Uterus (tissue), 3 donors: ENCODE measurements at regions not wholly inside any gene's neighbourhood (a gene's known extent, or its start where the extent isn't known, plus 50 kb on each side); places are given as distances from the start of the nearest gene placed in this dataset.

Experiments
- DNase-seq, 2 donors: peaks; one replicate each; pipeline ENCODE4 v3.0.0-alpha.2; 2019 to 2020
- H3K27ac ChIP-seq, 2 donors: fragments of 200-600 bp; sonication (generic); 1 replicate in 1 of 2; 2 replicates in 1 of 2; pipeline ENCODE4 v1.5.1; 2016 to 2018
- H3K27me3 ChIP-seq, 2 donors: fragments of 200-600 bp; sonication (generic); one replicate each; pipeline ENCODE4 v1.5.1; 2018 to 2019; ENCODE audit warnings: control low read depth in 1 of 2
- H3K36me3 ChIP-seq, 2 donors: fragments of 200-600 bp; sonication (generic); one replicate each; pipeline ENCODE4 v1.5.1; 2019; ENCODE audit warnings: control low read depth in 1 of 2
- H3K4me1 ChIP-seq, 2 donors: fragments of 200-600 bp; sonication (generic); one replicate each; pipeline ENCODE4 v1.5.1; 2018 to 2019; ENCODE audit warnings: control low read depth in 1 of 2
- H3K4me3 ChIP-seq, 2 donors: fragments of 200-600 bp; sonication (generic); 1 replicate in 1 of 2; 2 replicates in 1 of 2; pipeline ENCODE4 v1.5.1; 2018 to 2019; ENCODE audit warnings: mild to moderate bottlenecking in 1 of 2
- H3K9me3 ChIP-seq, 2 donors: fragments of 200-600 bp; sonication (generic); one replicate each; pipeline ENCODE4 v1.5.1; 2019; ENCODE audit warnings: control low read depth in 1 of 2
- CTCF ChIP-seq, 4 experiments: fragments of 200-600 bp in 2 of 4; fragments of 450-650 bp in 2 of 4; sonication (generic) in 2 of 4; IDR thresholded peaks; one replicate each; pipeline ENCODE4 v1.5.1; 2016 to 2019; ENCODE audit warnings: antibody characterized with exemption in 4 of 4, mild to moderate bottlenecking in 2 of 4, moderate library complexity in 1 of 4
- POLR2A ChIP-seq, 2 donors: fragments of 450-650 bp; IDR thresholded peaks; one replicate each; pipeline ENCODE4 v1.6.1; 2016; ENCODE audit warnings: antibody characterized with exemption in 2 of 2, mild to moderate bottlenecking in 1 of 2, moderate library complexity in 1 of 2
- intact Hi-C: fragments of 100-400 bp; cut with DNase I; formaldehyde crosslinking; loops from one replicate; pipeline ENCODE4 v1.15.1; 2023; ENCODE audit warnings: low total_unique reads
- donor health status: DM: yes; HTN: yes; CAD: no.

GRCh38 chr1:114209971-114210370 lies 56.3 kb upstream of the SYT6 start:
- H3K27me3 ChIP-seq: no peaks in the 10 kb centered on the region
- no peak overlapping the region for H3K27ac ChIP-seq
- intact Hi-C loops: no loop called here
- no peaks in the 10 kb centered on the region for H3K4me1 ChIP-seq
- no peak for DNase-seq
- H3K4me3 ChIP-seq: no peak overlapping the region
- H3K36me3 ChIP-seq: no peaks in the 10 kb centered on the region
- H3K9me3 ChIP-seq: no peaks in the 10 kb centered on the region
- no peak for TF ChIP-seq CTCF (IDR thresholded peaks at IDR 0.05)
- no peak for TF ChIP-seq POLR2A (IDR thresholded peaks at IDR 0.05)

GRCh38 chr1:114208714-114209113 lies 55.0 kb upstream of the SYT6 start:
- no peaks in the 10 kb centered on the region for H3K27me3 ChIP-seq
- no peak for DNase-seq
- intact Hi-C loops: no loop called here
- H3K27ac ChIP-seq: no peak overlapping the region
- no peak overlapping the region for H3K4me3 ChIP-seq
- no peaks in the 10 kb centered on the region for H3K4me1 ChIP-seq
- TF ChIP-seq POLR2A (IDR thresholded peaks at IDR 0.05): no peak
- TF ChIP-seq CTCF (IDR thresholded peaks at IDR 0.05): no peak
- no peaks in the 10 kb centered on the region for H3K9me3 ChIP-seq
- H3K36me3 ChIP-seq: no peaks in the 10 kb centered on the region

- Histone ChIP-seq H3K36me3 (no peaks in the 10 kb centered on the region), H3K4me3 (no peak overlapping the region), H3K4me1 (no peaks in the 10 kb centered on the region), H3K27ac (no peak overlapping the region), H3K27me3 (no peaks in the 10 kb centered on the region), H3K9me3 (no peaks in the 10 kb centered on the region)
- no peak for DNase-seq
- intact Hi-C loops: no loop called here
- TF ChIP-seq CTCF (IDR thresholded peaks at IDR 0.05): no peak
- no peak for TF ChIP-seq POLR2A (IDR thresholded peaks at IDR 0.05)
Observed at GRCh38 chr1:114208106-114208505, 54.4 kb upstream of the SYT6 start.

GRCh38 chr1:114207635-114208034 lies 54.0 kb upstream of the SYT6 start:
- no peak for DNase-seq
- intact Hi-C loops: no loop called here
- Histone ChIP-seq H3K4me1 (no peaks in the 10 kb centered on the region), H3K4me3 (no peak overlapping the region), H3K36me3 (no peaks in the 10 kb centered on the region), H3K27me3 (no peaks in the 10 kb centered on the region), H3K27ac (no peak overlapping the region), H3K9me3 (no peaks in the 10 kb centered on the region)
- no peak for TF ChIP-seq POLR2A (IDR thresholded peaks at IDR 0.05)
- TF ChIP-seq CTCF (IDR thresholded peaks at IDR 0.05): no peak

GRCh38 chr1:114206392-114206791 lies 52.7 kb upstream of the SYT6 start:
- no peaks in the 10 kb centered on the region for H3K4me1 ChIP-seq
- no peak overlapping the region for H3K27ac ChIP-seq
- DNase-seq: no peak
- H3K36me3 ChIP-seq: no peaks in the 10 kb centered on the region
- H3K9me3 ChIP-seq: no peaks in the 10 kb centered on the region
- no peaks in the 10 kb centered on the region for H3K27me3 ChIP-seq
- TF ChIP-seq CTCF (IDR thresholded peaks at IDR 0.05) (no peak), POLR2A (IDR thresholded peaks at IDR 0.05) (no peak)
- H3K4me3 ChIP-seq: no peak overlapping the region
- intact Hi-C loops: no loop called here
